ENCODE measurements at regions not wholly inside any gene's neighbourhood (a gene's known extent, or its start where the extent isn't known, plus 50 kb on each side); places are given as distances from the start of the nearest gene placed in this dataset.

GRCh38 chr14:51463461-51463860 lies 188.2 kb upstream of the FRMD6 start:
- ATAC-seq (no peak), DNase-seq (ENCODE audit: low read depth, low spot score) (no peak)
- Histone ChIP-seq H2AFZ (ENCODE audit: low read depth, low read length, poor library complexity, severe bottlenecking) (no peak overlapping the region), H3K9me3 (ENCODE audit: control insufficient read depth in 1 of 2, insufficient read depth in 1 of 2, low read depth in 1 of 2, low read length in 2 of 2) (no peaks in the 10 kb centered on the region), H3K4me1 (ENCODE audit: control insufficient read depth in 1 of 2, insufficient read depth in 2 of 2, low read length in 2 of 2) (no peaks in the 10 kb centered on the region), H3K9me2 (ENCODE audit: insufficient read depth) (no peaks in the 10 kb centered on the region), H3K4me3 (replicated peaks in 1 of 2; ENCODE audit: low read depth in 1 of 2, low read length in 2 of 2) (no peak overlapping the region), H3K27ac (ENCODE audit: low read depth, low read length) (no peak overlapping the region), H4K20me1 (ENCODE audit: insufficient read depth) (no peaks in the 10 kb centered on the region), H3K4me2 (ENCODE audit: low read length) (no peak overlapping the region), H3K27me3 (ENCODE audit: insufficient read depth, low read length) (no peaks in the 10 kb centered on the region), H3K36me3 (ENCODE audit: control insufficient read depth in 1 of 2, insufficient read depth in 2 of 2, low read length in 2 of 2) (no peaks in the 10 kb centered on the region), H3K79me2 (ENCODE audit: insufficient read depth, low read length) (no peaks in the 10 kb centered on the region), H3K9ac (ENCODE audit: low read length) (no peak overlapping the region)
- BruUV-seq (replicated peaks), result no TSS peak
- intact Hi-C loops (cut with micrococcal nuclease), result no loop called here
- ChIA-PET CTCF (no interaction called here), RAD21 (ENCODE audit: low non-redundant PET in 1 of 2, low total read pairs in 2 of 2, uncharacterized antibody in 2 of 2, unreplicated experiment in 2 of 2) (no interaction called here), POLR2A (no interaction called here)
- TF ChIP-seq SIN3A (IDR thresholded peaks at IDR 0.05; ENCODE audit: low read depth), result no peak
- TF ChIP-seq SP1 (IDR thresholded peaks at IDR 0.05; ENCODE audit: low read depth), result no peak
- TF ChIP-seq CEBPB (IDR thresholded peaks at IDR 0.05; ENCODE audit: low read depth), result no peak

- DNase-seq (ENCODE audit: low read depth, low spot score), result no peak
- TF ChIP-seq CTCF (IDR thresholded peaks at IDR 0.05 in 2 of 3, conservative IDR thresholded peaks at IDR 0.05 in 1 of 3; ENCODE audit: borderline replicate concordance in 1 of 3, insufficient read depth in 1 of 3, low read depth in 2 of 3, low read length in 2 of 3), result no peak
- no peak for TF ChIP-seq EGR1 (IDR thresholded peaks at IDR 0.05; ENCODE audit: low read depth)
- no peak for TF ChIP-seq FOSL1 (IDR thresholded peaks at IDR 0.05; ENCODE audit: low read depth)
- TF ChIP-seq JUND (IDR thresholded peaks at IDR 0.05), result no peak
- no peak for TF ChIP-seq POLR2A (IDR thresholded peaks at IDR 0.05; ENCODE audit: borderline replicate concordance, extremely low read depth, insufficient read depth, insufficient read length)
- no peak for TF ChIP-seq ATF3 (IDR thresholded peaks at IDR 0.05)
- no peak for TF ChIP-seq CEBPB (IDR thresholded peaks at IDR 0.05; ENCODE audit: low read depth)
- TF ChIP-seq REST (IDR thresholded peaks at IDR 0.05; ENCODE audit: low read depth), result no peak
- TF ChIP-seq CBX3 (IDR thresholded peaks at IDR 0.05; ENCODE audit: low read depth), result no peak
- TF ChIP-seq TCF7L2 (IDR thresholded peaks at IDR 0.05; ENCODE audit: borderline replicate concordance, extremely low read depth, insufficient read depth, insufficient read length), result no peak
- no peak for TF ChIP-seq MAX (IDR thresholded peaks at IDR 0.05)
- no peak for TF ChIP-seq ELF1 (IDR thresholded peaks at IDR 0.05; ENCODE audit: borderline replicate concordance, low read depth)
- RAD21 ChIA-PET (ENCODE audit: low non-redundant PET in 1 of 2, low total read pairs in 2 of 2, uncharacterized antibody in 2 of 2, unreplicated experiment in 2 of 2), result no interaction called here
- intact Hi-C loops (cut with micrococcal nuclease), result no loop called here
- no peak for ATAC-seq
- no peak overlapping the region for H3K27ac ChIP-seq (ENCODE audit: low read depth, low read length)
- no peak overlapping the region for H3K4me2 ChIP-seq (ENCODE audit: low read length)
- POLR2A ChIA-PET, result no interaction called here
- H3K79me2 ChIP-seq (ENCODE audit: insufficient read depth, low read length), result no peaks in the 10 kb centered on the region
- H3K36me3 ChIP-seq (ENCODE audit: control insufficient read depth in 1 of 2, insufficient read depth in 2 of 2, low read length in 2 of 2), result no peaks in the 10 kb centered on the region
- H3K9me2 ChIP-seq (ENCODE audit: insufficient read depth), result no peaks in the 10 kb centered on the region
- no peaks in the 10 kb centered on the region for H3K4me1 ChIP-seq (ENCODE audit: control insufficient read depth in 1 of 2, insufficient read depth in 2 of 2, low read length in 2 of 2)
- BruUV-seq (replicated peaks), result no TSS peak
- CTCF ChIA-PET, result no interaction called here
- H3K9me3 ChIP-seq (ENCODE audit: control insufficient read depth in 1 of 2, insufficient read depth in 1 of 2, low read depth in 1 of 2, low read length in 2 of 2), result no peaks in the 10 kb centered on the region
- H3K4me3 ChIP-seq (replicated peaks in 1 of 2; ENCODE audit: low read depth in 1 of 2, low read length in 2 of 2), result no peak overlapping the region
- H3K27me3 ChIP-seq (ENCODE audit: insufficient read depth, low read length), result no peaks in the 10 kb centered on the region
- no peak overlapping the region for H2AFZ ChIP-seq (ENCODE audit: low read depth, low read length, poor library complexity, severe bottlenecking)
- H3K9ac ChIP-seq (ENCODE audit: low read length), result no peak overlapping the region
- no peaks in the 10 kb centered on the region for H4K20me1 ChIP-seq (ENCODE audit: insufficient read depth)
Observed at GRCh38 chr14:51464411-51464810, 187.3 kb upstream of the FRMD6 start.
